HEK293 (cell line): ENCODE measurements at regions not wholly inside any gene's neighbourhood (a gene's known extent, or its start where the extent isn't known, plus 50 kb on each side); places are given as distances from the start of the nearest gene placed in this dataset.

Source experiments
- CTCF ChIA-PET: fragments of 350-600 bp; formaldehyde crosslinking; extraction: SDS; loops from one replicate; lab custom pipeline; 2021; ENCODE audit warnings: antibody characterized with exemption; lab: Yijun Ruan, JAX
- POLR2A ChIA-PET: fragments of 300-600 bp; formaldehyde crosslinking; extraction: SDS; loops from one replicate; lab custom pipeline; 2020; ENCODE audit warnings: antibody characterized with exemption, inconsistent platforms; lab: Yijun Ruan, JAX
- H3K27ac ChIP-seq: fragments of 200-500 bp; sonication (Bioruptor generic); 2 replicates; pipeline ENCODE4 v1.5.1; 2014; ENCODE audit warnings: low read depth, low read length, control low read depth, inconsistent platforms; ENCODE audit errors: extremely low read depth
- H3K36me3 ChIP-seq, 2 experiments: fragments of 200-500 bp in 1 of 2; sonication (Bioruptor generic) in 1 of 2; 1 replicate in 1 of 2; 2 replicates in 1 of 2; pipeline ENCODE4 v1.5.1; 2014 to 2017; ENCODE audit warnings: inconsistent platforms in 2 of 2, low read length in 2 of 2; ENCODE audit not compliant: control insufficient read depth in 2 of 2, insufficient read depth in 1 of 2
- H3K4me1 ChIP-seq: fragments of 200-500 bp; sonication (Bioruptor generic); 2 replicates; pipeline ENCODE4 v1.5.1; 2014; ENCODE audit warnings: mild to moderate bottlenecking, low read length, inconsistent platforms; ENCODE audit not compliant: control insufficient read depth, insufficient read depth
- H3K4me3 ChIP-seq: 2 replicates; pipeline ENCODE4 v1.5.1; 2011; ENCODE audit warnings: low read depth, mild to moderate bottlenecking, control low read depth, low read length, moderate library complexity
- H3K9me3 ChIP-seq: fragments of 200-500 bp; sonication (Bioruptor generic); 2 replicates; pipeline ENCODE4 v1.5.1; 2014; ENCODE audit warnings: low read depth, low read length, inconsistent platforms; ENCODE audit not compliant: control insufficient read depth, insufficient read depth
- ATF2 ChIP-seq: fragments of 450-650 bp; formaldehyde crosslinking; IDR thresholded peaks from 2 replicates; pipeline ENCODE4 v1.5.1; 2016; ENCODE audit warnings: missing biosample characterization, missing genetic modification characterization, low read depth
- CTCF ChIP-seq: fragments of 450-650 bp; formaldehyde crosslinking; IDR thresholded peaks from 2 replicates; pipeline ENCODE4 v1.5.1; 2016; ENCODE audit warnings: missing biosample characterization, missing genetic modification characterization
- EGR2 ChIP-seq: fragments of 450-650 bp; formaldehyde crosslinking; IDR thresholded peaks from 2 replicates; pipeline ENCODE4 v1.5.1; 2016; ENCODE audit warnings: low read depth, missing biosample characterization, missing genetic modification characterization
- FEZF1 ChIP-seq: fragments of 450-650 bp; formaldehyde crosslinking; IDR thresholded peaks from 2 replicates; pipeline ENCODE4 v1.5.1; 2016; ENCODE audit warnings: missing biosample characterization, missing genetic modification characterization
- IKZF3 ChIP-seq: fragments of 450-650 bp; IDR thresholded peaks from 2 replicates; pipeline ENCODE4 v1.5.0; 2018; ENCODE audit warnings: missing biosample characterization, mild to moderate bottlenecking, missing genetic modification characterization, moderate library complexity
- KLF10 ChIP-seq: fragments of 450-650 bp; IDR thresholded peaks from 2 replicates; pipeline ENCODE4 v1.5.1; 2018; ENCODE audit warnings: missing biosample characterization, mild to moderate bottlenecking, missing genetic modification characterization
- KLF7 ChIP-seq: fragments of 450-650 bp; formaldehyde crosslinking; IDR thresholded peaks from 2 replicates; pipeline ENCODE4 v1.5.1; 2016; ENCODE audit warnings: missing biosample characterization, missing genetic modification characterization, borderline replicate concordance
- REPIN1 ChIP-seq: fragments of 450-650 bp; formaldehyde crosslinking; IDR thresholded peaks from 2 replicates; pipeline ENCODE4 v1.5.1; 2017; ENCODE audit warnings: missing biosample characterization, missing genetic modification characterization, low read depth
- SALL2 ChIP-seq: fragments of 450-650 bp; formaldehyde crosslinking; IDR thresholded peaks from 2 replicates; pipeline ENCODE4 v1.5.0; 2017; ENCODE audit warnings: missing biosample characterization, mild to moderate bottlenecking, missing genetic modification characterization, borderline replicate concordance
- SP7 ChIP-seq: fragments of 450-650 bp; formaldehyde crosslinking; IDR thresholded peaks from 2 replicates; pipeline ENCODE4 v1.5.1; 2016; ENCODE audit warnings: missing biosample characterization, missing genetic modification characterization
- TCF7L2 ChIP-seq: IDR thresholded peaks from 2 replicates; pipeline ENCODE4 v1.6.1; 2011; ENCODE audit warnings: low read depth, mild to moderate bottlenecking, inconsistent platforms, low read length, moderate library complexity, borderline replicate concordance
- WT1 ChIP-seq: fragments of 450-650 bp; formaldehyde crosslinking; IDR thresholded peaks from 2 replicates; pipeline ENCODE4 v1.5.1; 2016; ENCODE audit warnings: missing biosample characterization, missing genetic modification characterization
- YY2 ChIP-seq: fragments of 450-650 bp; formaldehyde crosslinking; IDR thresholded peaks from 2 replicates; pipeline ENCODE4 v1.5.1; 2016; ENCODE audit warnings: missing biosample characterization, missing genetic modification characterization
- ZBTB21 ChIP-seq: fragments of 450-650 bp; formaldehyde crosslinking; IDR thresholded peaks from 2 replicates; pipeline ENCODE4 v1.5.1; 2017; ENCODE audit warnings: missing biosample characterization, missing genetic modification characterization
- ZEB2 ChIP-seq: fragments of 450-650 bp; formaldehyde crosslinking; IDR thresholded peaks from 2 replicates; pipeline ENCODE4 v1.5.1; 2016; ENCODE audit warnings: missing biosample characterization, missing genetic modification characterization
- ZNF10 ChIP-seq: fragments of 450-650 bp; formaldehyde crosslinking; IDR thresholded peaks from 2 replicates; pipeline ENCODE4 v1.5.1; 2017; ENCODE audit warnings: missing biosample characterization, missing genetic modification characterization
- ZNF112 ChIP-seq: fragments of 450-650 bp; formaldehyde crosslinking; IDR thresholded peaks from 2 replicates; pipeline ENCODE4 v1.5.0; 2017; ENCODE audit warnings: missing biosample characterization, missing genetic modification characterization
- ZNF121 ChIP-seq: fragments of 450-650 bp; formaldehyde crosslinking; IDR thresholded peaks from 2 replicates; pipeline ENCODE4 v1.5.1; 2016; ENCODE audit warnings: missing biosample characterization, missing genetic modification characterization
- ZNF140 ChIP-seq: fragments of 450-650 bp; formaldehyde crosslinking; IDR thresholded peaks from 2 replicates; pipeline ENCODE4 v1.5.1; 2016; ENCODE audit warnings: missing biosample characterization, missing genetic modification characterization
- ZNF155 ChIP-seq: fragments of 450-650 bp; formaldehyde crosslinking; IDR thresholded peaks from 2 replicates; pipeline ENCODE4 v1.5.1; 2016; ENCODE audit warnings: missing biosample characterization, missing genetic modification characterization
- ZNF202 ChIP-seq: fragments of 450-650 bp; formaldehyde crosslinking; IDR thresholded peaks from 2 replicates; pipeline ENCODE4 v1.5.1; 2016; ENCODE audit warnings: missing biosample characterization, missing genetic modification characterization, borderline replicate concordance
- ZNF266 ChIP-seq: fragments of 450-650 bp; formaldehyde crosslinking; IDR thresholded peaks from 2 replicates; pipeline ENCODE4 v1.5.1; 2016; ENCODE audit warnings: missing biosample characterization, missing genetic modification characterization, low read depth
- ZNF292 ChIP-seq: fragments of 450-650 bp; formaldehyde crosslinking; IDR thresholded peaks from 2 replicates; pipeline ENCODE4 v1.5.1; 2016; ENCODE audit warnings: low read depth, missing biosample characterization, missing genetic modification characterization, borderline replicate concordance
- ZNF302 ChIP-seq: fragments of 450-650 bp; formaldehyde crosslinking; IDR thresholded peaks from 2 replicates; pipeline ENCODE4 v1.5.1; 2016; ENCODE audit warnings: missing biosample characterization, missing genetic modification characterization, low read depth
- ZNF404 ChIP-seq: fragments of 450-650 bp; formaldehyde crosslinking; IDR thresholded peaks from 2 replicates; pipeline ENCODE4 v1.5.1; 2017; ENCODE audit warnings: missing biosample characterization, missing genetic modification characterization
- ZNF416 ChIP-seq: fragments of 450-650 bp; formaldehyde crosslinking; IDR thresholded peaks from 2 replicates; pipeline ENCODE4 v1.5.1; 2016; ENCODE audit warnings: missing biosample characterization, missing genetic modification characterization
- ZNF518A ChIP-seq: fragments of 450-650 bp; formaldehyde crosslinking; conservative IDR thresholded peaks from 2 replicates; pipeline ENCODE4 v1.5.1; 2016; ENCODE audit warnings: low read depth, missing biosample characterization, missing genetic modification characterization
- ZNF768 ChIP-seq: fragments of 450-650 bp; formaldehyde crosslinking; IDR thresholded peaks from 2 replicates; pipeline ENCODE4 v1.5.1; 2018; ENCODE audit warnings: missing biosample characterization, mild to moderate bottlenecking, missing genetic modification characterization
- ZSCAN30 ChIP-seq: fragments of 450-650 bp; IDR thresholded peaks from 2 replicates; pipeline ENCODE4 v1.5.1; 2018; ENCODE audit warnings: missing biosample characterization, mild to moderate bottlenecking, missing genetic modification characterization, moderate library complexity

GRCh38 chr13:99065235-99066015, 87.6 kb upstream of the DOCK9 start:
- Histone ChIP-seq H3K4me3 (no peak overlapping the region), H3K27ac (no peak overlapping the region), H3K9me3 (no peaks in the 10 kb centered on the region), H3K36me3 (no peaks in the 10 kb centered on the region), H3K4me1 (no peaks in the 10 kb centered on the region; the same call in 1 of the 2 replicates)
- CTCF ChIA-PET, result interaction anchor here (0.6 kb wide), 2 partner anchors 9 to 13 kb away, joined by 3 read pairs; no protein-coding TSS in a partner anchor
- POLR2A ChIA-PET, result no interaction called here
- TF ChIP-seq ZNF518A (no peak), ZNF202 (tag by site-specific recombination) (no peak), ZNF768 (tag by site-specific recombination) (no peak), ZEB2 (no peak), ZNF404 (no peak), ZNF416 (no peak), IKZF3 (no peak), ZNF140 (tag by site-specific recombination) (no peak), SP7 (tag by site-specific recombination) (no peak), REPIN1 (tag by site-specific recombination) (no peak), ZNF10 (tag by site-specific recombination) (no peak), YY2 (tag by site-specific recombination) (no peak), KLF10 (tag by site-specific recombination) (no peak), ATF2 (no peak), EGR2 (tag by site-specific recombination) (no peak)

GRCh38 chr13:99066219-99066618, 88.4 kb upstream of the DOCK9 start:
- Histone ChIP-seq H3K27ac (no peak overlapping the region), H3K9me3 (no peaks in the 10 kb centered on the region), H3K4me1 (no peaks in the 10 kb centered on the region; the same call in 1 of the 2 replicates), H3K36me3 (no peaks in the 10 kb centered on the region), H3K4me3 (no peak overlapping the region)
- ChIA-PET POLR2A (no interaction called here), CTCF (no interaction called here)
- TF ChIP-seq ZNF202 (tag by site-specific recombination) (no peak), ZNF302 (tag by site-specific recombination) (no peak), ZBTB21 (tag by site-specific recombination) (no peak), FEZF1 (no peak), ZNF112 (tag by site-specific recombination) (no peak), REPIN1 (tag by site-specific recombination) (no peak), ZNF155 (tag by site-specific recombination) (no peak), ZNF121 (tag by site-specific recombination) (no peak), CTCF (no peak), TCF7L2 (no peak), WT1 (no peak), ZSCAN30 (tag by site-specific recombination) (no peak), SALL2 (no peak), ZNF292 (tag by site-specific recombination) (no peak), ZNF266 (tag by site-specific recombination) (no peak), KLF7 (tag by site-specific recombination) (no peak)
